ENCODE measurements at regions not wholly inside any gene's neighbourhood (a gene's known extent, or its start where the extent isn't known, plus 50 kb on each side); places are given as distances from the start of the nearest gene placed in this dataset.

GRCh38 chr15:97081666-97082226, 751.2 kb downstream of the NR2F2 start:
- TF ChIP-seq CTCF (IDR thresholded peaks at IDR 0.05; ENCODE audit: control extremely low read depth, extremely low read depth, low read depth, missing control alignments) = no peak
- DNase-seq (ENCODE audit: extremely low spot score) = no peak
- ChIA-PET POLR2A (no interaction called here), CTCF (no interaction called here)

- POLR2A ChIA-PET = no interaction called here
These were observed 752.3 kb downstream of the NR2F2 start for GRCh38 chr15:97082830-97083229.

GRCh38 chr15:97084650-97085049, 754.1 kb downstream of the NR2F2 start:
- DNase-seq (ENCODE audit: extremely low spot score) = no peak
- CTCF ChIA-PET = no interaction called here
- no peak for TF ChIP-seq CTCF (IDR thresholded peaks at IDR 0.05; ENCODE audit: control extremely low read depth, extremely low read depth, low read depth, missing control alignments)
- POLR2A ChIA-PET = no interaction called here

More at GRCh38 chr15:97082830-97083229, 752.3 kb downstream of the NR2F2 start:
- TF ChIP-seq CTCF (IDR thresholded peaks at IDR 0.05; ENCODE audit: control extremely low read depth, extremely low read depth, low read depth, missing control alignments) = no peak
- CTCF ChIA-PET = interaction anchor here (1.5 kb wide), 1 partner anchor 8 kb away, joined by 3 read pairs; no protein-coding TSS in a partner anchor
- DNase-seq (ENCODE audit: extremely low spot score) = no peak

GRCh38 chr15:97085731-97086130, 755.2 kb downstream of the NR2F2 start:
- CTCF ChIA-PET = interaction anchor here (1.2 kb wide), 2 partner anchors 14 to 20 kb away, joined by 3 read pairs; no protein-coding TSS in a partner anchor
- DNase-seq (ENCODE audit: extremely low spot score) = no peak
- POLR2A ChIA-PET = no interaction called here
- no peak for TF ChIP-seq CTCF (IDR thresholded peaks at IDR 0.05; ENCODE audit: control extremely low read depth, extremely low read depth, low read depth, missing control alignments)

GRCh38 chr15:97087006-97087741, 756.7 kb downstream of the NR2F2 start:
- no peak for DNase-seq (ENCODE audit: extremely low spot score)
- POLR2A ChIA-PET = no interaction called here
- no peak for TF ChIP-seq CTCF (IDR thresholded peaks at IDR 0.05; ENCODE audit: control extremely low read depth, extremely low read depth, low read depth, missing control alignments)
- CTCF ChIA-PET = interaction anchor here (1.2 kb wide), 1 partner anchor 9 kb away, joined by 5 read pairs; no protein-coding TSS in a partner anchor

GRCh38 chr15:97091093-97091492, 760.6 kb downstream of the NR2F2 start:
- DNase-seq (ENCODE audit: extremely low spot score) = no peak
- CTCF ChIA-PET = no interaction called here
- POLR2A ChIA-PET = no interaction called here
- no peak for TF ChIP-seq CTCF (IDR thresholded peaks at IDR 0.05; ENCODE audit: control extremely low read depth, extremely low read depth, low read depth, missing control alignments)

Measured in GM10248 (cell line).